ENCODE measurements at regions not wholly inside any gene's neighbourhood (a gene's known extent, or its start where the extent isn't known, plus 50 kb on each side); places are given as distances from the start of the nearest gene placed in this dataset.

DNA sequence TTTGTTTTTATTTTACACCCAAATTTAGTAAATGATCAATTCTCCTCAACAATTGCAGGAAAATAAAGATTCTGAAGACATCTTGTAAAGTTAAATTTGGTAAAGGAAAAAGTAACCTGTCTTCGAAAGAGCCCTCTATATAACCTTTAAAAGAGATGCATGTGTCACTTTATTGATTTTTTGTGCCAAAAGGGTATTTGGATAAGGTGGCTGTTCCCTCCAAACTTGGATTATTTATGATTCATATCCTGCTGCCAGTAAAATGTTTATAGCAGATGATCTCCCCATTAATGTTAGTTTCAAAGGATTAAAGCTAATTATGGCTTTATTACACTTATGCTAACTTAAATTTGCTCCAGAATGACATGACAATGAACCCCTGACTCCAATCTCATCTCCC, 98.8 kb downstream of the DUSP6 start:
- DNase-seq = no peak

- no peak for DNase-seq
These were observed 100.0 kb downstream of the DUSP6 start for GRCh38 chr12:89252284-89252683.

DNA sequence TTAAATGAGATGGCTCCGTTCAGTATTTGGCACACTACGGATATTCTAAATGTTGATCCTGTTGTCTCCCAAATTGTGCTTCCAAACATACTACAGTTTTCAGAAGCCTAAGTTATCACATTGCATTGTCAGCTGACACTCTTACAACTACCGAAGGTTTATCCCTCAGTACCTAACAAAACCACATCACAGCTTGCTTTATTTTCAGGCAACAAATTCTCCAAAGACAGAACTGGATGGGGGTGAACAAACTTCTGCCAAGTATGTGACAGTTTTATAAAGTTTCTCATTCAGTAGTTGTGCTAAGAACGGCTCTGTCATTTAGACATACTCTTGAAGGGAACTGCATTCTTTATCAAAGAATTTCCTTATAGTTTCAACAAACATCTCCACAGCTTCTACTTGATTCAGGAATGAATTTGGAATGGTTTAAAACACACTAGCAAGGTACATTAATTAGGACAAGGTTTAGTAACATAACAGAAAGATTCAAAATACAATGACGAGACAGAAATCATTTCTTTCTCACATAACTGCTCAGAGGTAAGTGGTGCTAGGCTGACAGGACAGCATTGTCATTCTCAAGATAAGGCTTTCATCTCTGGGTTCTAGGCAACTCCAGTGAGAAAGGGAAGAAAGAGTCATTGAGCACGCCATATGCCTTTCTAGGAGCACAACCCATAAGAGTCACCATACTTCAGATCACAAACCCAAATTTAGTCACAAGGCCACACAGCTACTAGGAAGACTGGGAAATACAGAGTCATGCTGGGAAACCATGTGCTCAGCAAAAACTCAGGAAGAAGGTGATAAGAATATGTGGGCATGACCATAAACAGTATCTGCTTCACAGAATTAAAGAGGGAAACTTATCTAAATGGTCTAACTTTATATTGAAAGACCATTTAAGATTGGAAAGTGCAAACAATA, 100.7 kb downstream of the DUSP6 start:
- DNase-seq = no peak

DNA sequence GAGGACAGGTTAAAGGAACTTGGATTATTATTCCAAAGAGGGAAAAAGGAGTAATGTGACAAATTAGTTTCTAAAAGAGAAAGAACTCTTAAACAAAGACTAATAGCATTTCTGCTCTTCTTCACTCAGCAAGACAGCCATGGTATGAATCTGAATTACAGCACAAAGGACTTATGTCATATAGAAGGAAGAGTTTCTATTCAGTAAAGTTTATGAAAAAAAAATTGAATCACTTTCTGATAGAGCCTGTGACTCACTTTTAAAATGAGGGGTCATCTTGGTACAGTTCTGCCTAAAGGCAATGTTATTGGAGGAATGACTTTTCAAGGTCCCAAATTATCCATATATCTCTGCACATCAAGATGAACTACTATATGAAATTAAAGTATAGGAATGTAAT, 101.7 kb downstream of the DUSP6 start:
- DNase-seq = no peak

- no peak for DNase-seq
These were observed 102.1 kb downstream of the DUSP6 start for GRCh38 chr12:89250213-89250612.

- DNase-seq = no peak
These were observed 104.3 kb downstream of the DUSP6 start for GRCh38 chr12:89247967-89248366.

DNA sequence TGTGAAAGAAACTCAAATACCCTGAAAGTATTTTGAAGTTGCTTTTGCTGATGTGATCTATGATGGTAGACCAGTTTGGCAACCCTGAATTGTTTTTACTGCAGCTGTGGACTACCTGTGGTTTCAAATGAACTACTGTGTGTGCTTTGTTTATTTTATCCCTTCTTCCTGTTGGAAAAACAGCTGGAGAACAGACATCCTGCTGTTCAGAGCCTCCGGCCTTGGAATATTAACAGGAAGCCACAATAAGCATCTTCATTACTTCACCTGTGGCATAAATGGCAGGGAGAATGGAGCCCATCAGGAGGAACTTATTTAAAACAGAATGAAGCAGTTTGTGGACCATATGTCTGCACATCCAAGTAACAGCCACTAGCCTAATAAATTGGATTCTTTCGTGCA, 104.8 kb downstream of the DUSP6 start:
- DNase-seq = no peak

- peak; percentile 12 for DNase-seq
These were observed 107.2 kb downstream of the DUSP6 start for GRCh38 chr12:89245090-89245489.

DNA sequence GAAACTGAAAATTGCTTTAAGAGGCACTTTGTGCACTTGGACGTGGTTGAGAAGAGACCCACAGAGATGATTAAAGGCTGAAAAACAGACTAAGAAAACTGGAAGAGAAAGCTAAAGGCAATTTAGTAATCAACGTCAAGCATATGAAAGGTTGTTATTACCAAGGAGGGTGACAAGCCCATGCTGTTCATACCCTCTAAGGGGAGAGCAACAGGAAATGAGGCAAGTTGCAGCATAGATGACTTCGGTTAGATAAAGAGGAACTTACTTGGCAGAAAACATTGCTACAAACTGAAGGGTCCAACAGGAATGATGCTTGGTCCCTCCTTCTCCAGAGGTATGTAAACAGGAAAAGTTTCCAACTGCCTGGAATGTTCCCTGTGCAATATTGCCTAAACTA, 107.8 kb downstream of the DUSP6 start:
- no peak for DNase-seq

DNA sequence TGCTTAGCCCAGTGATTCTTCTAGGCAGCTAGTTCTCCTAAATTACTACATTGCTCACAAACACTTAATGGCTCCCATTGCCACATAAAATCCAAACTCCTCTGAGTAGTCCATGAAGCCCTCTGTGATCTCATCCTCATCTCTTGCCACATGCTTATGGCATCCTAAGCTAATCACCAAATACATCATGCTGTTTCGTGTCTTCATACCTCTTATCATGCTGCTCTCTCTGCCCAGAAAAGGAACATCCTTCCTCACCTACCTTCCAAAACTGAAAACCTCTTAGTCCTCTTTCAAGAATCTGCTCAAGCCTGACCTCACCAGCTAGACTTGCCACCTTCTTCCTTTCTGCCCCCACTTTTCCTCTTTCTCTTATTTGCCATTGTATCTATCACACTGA, 108.5 kb downstream of the DUSP6 start:
- DNase-seq = no peak

DNA sequence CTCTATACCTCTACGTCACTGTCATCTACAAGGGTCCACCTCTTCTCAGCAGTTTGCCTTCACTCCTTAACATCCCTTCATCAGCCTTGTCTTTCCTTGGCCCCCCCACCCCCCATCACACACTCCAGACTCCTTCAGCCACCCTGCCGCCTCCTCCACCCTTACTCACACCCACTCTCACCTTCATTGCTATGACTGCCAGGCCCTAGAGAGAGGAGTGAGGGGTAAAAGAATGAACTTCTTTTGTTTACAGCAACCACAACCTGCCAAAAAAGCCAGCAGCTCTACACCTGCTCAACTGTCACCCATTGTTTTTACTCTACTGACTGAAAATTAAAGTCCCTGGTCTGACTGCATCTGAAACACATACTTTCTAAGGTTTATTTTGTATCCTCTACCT, 112.8 kb downstream of the DUSP6 start:
- DNase-seq = no peak

GRCh38 chr12:89238593-89238992, 113.7 kb downstream of the DUSP6 start:
- no peak for DNase-seq

DNA sequence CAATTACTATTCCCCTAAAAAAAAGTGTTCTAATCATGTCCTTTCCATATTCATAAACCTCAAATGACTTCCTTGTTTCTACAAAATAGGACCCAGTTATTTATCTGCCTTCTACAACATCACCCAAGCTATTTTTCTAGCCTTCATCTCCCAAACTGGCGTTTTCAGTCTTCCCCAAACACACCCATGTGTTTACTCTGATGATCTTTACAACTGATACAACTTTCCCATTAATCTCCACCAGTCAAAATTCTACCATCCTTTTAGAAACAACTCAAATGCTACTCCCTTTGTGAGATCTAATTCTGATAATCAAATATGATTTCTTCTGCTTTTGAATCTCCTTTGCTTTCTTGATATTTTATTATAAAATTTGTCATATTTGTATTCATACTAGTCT, 114.5 kb downstream of the DUSP6 start:
- no peak for DNase-seq

GRCh38 chr12:89236748-89237383, 115.4 kb downstream of the DUSP6 start:
- DNase-seq = no peak

DNA sequence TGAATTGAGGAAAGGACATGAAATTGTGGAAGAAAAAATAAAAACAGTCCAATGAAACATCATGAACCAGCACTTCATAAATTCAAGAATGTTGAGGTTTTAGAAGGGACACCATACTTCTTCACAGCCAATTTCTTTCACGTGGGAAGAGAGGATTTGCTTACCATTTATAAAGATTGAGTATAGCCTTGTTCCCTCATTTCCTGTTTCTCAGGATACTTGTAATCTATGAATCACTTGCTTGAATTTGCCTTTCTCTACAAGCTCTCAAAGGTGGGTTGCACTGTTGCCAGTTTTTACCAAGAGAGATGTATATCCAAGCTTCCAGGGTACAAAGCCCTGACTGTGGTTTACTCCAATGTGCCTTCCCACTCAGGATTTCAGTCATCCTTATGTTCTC, 116.1 kb downstream of the DUSP6 start:
- no peak for DNase-seq

DNA sequence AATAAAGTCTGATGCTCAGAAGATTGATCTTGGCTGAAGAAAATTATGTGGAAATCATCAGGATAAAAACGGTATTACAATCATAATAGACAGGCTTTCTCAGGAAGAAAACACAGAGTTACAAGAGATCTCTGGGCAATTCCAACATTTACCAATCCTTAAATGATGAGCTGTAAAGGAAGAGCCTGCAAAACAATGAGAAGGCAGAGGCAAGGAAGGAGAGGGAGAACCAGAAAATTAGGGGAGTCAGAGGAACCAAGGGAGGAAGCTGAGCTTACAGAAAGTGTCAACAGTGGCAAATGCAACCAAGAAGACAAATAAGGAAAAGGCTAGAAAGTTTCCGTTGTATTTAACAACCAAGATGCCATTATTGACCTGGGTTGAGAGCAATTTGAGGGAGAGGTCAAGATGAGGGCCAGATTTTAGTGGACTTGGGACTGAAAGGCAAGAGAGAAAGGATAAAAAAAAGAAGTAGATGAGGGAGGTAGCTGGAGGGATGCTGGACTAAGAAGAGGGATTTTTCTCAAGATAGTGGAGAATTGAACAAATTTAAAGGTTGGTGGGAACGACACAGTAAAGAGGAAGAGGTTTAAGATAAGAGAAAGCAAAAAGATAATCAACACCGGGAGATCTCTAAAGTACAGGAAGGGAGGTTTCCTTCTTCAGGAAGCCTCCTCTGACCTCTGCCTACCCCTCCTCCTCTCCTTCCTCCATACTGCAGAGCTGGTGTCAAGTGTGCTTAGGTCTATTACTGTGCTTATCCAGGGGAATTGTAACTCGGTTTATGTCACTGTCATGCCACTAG, 116.9 kb downstream of the DUSP6 start:
- no peak for DNase-seq

GRCh38 chr12:89234324-89235114, 117.8 kb downstream of the DUSP6 start:
- DNase-seq = no peak

GRCh38 chr12:89231686-89232085, 120.6 kb downstream of the DUSP6 start:
- DNase-seq = no peak

- DNase-seq = no peak
These were observed 121.7 kb downstream of the DUSP6 start for GRCh38 chr12:89230376-89231315.

DNA sequence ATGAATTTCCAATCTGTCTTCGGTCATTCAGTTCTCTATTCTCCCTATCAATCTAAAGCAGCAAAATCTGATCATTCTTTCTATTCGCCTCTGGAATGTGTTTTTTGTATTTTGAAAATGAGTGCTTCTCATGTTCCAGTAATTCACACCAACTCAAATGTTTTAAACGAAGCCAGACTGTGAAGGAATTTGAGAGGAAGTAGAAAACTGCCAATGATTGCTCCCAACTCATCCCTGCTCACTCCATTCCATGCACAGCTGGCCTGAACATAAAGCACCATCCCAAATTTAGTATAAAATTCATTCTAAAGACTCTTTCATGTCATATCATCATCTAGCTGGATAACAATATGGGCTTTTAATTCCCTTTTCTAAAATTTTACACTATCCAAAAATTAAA, 123.8 kb downstream of the DUSP6 start:
- DNase-seq = no peak

- DNase-seq = no peak
These were observed 124.5 kb downstream of the DUSP6 start for GRCh38 chr12:89227774-89228173.
